HG02588 (cell line): ENCODE measurements at regions not wholly inside any gene's neighbourhood (a gene's known extent, or its start where the extent isn't known, plus 50 kb on each side); places are given as distances from the start of the nearest gene placed in this dataset.
"Not testable (repeated sequence)": the region's sequence is repeated elsewhere in the genome, so short reads cannot be mapped to it uniquely, and the experiment has no call there.

ENCODE experiments used
- ATAC-seq: cut with Tn5 transposase; IDR thresholded peaks from one replicate; pipeline ENCODE4 v1.9.1; 2021; ENCODE audit warnings: mild to moderate bottlenecking, moderate library complexity; ENCODE audit not compliant: unreplicated experiment

- ATAC-seq, result peak; percentile 42
Measured at GRCh38 chr10:22825841-22826240, 102.0 kb upstream of the ARMC3 start.

- no peak for ATAC-seq
Measured at GRCh38 chr10:22824984-22825383, 102.9 kb upstream of the ARMC3 start.

- ATAC-seq, result no peak
Measured at GRCh38 chr10:22824520-22824919, 103.3 kb upstream of the ARMC3 start.

- peak; percentile 65 for ATAC-seq
Measured at GRCh38 chr10:22823109-22823508, 104.7 kb upstream of the ARMC3 start.

GRCh38 chr10:22821921-22822320, 105.9 kb upstream of the ARMC3 start:
- not testable (repeated sequence) for ATAC-seq

- ATAC-seq, result no peak
Measured at GRCh38 chr10:22821501-22821900, 106.4 kb upstream of the ARMC3 start.

- ATAC-seq, result no peak
Measured at GRCh38 chr10:22816298-22816653, 101.9 kb upstream of the PIP4K2A start.

GRCh38 chr10:22810643-22811465, 96.5 kb upstream of the PIP4K2A start:
- ATAC-seq, result no peak

GRCh38 chr10:22807238-22807637, 92.9 kb upstream of the PIP4K2A start:
- no peak for ATAC-seq

- ATAC-seq, result no peak
Measured at GRCh38 chr10:22805304-22805703, 90.9 kb upstream of the PIP4K2A start.

- ATAC-seq, result no peak
Measured at GRCh38 chr10:22803261-22803885, 89.0 kb upstream of the PIP4K2A start.

GRCh38 chr10:22801785-22802184, 87.4 kb upstream of the PIP4K2A start:
- no peak for ATAC-seq

- not testable (repeated sequence) for ATAC-seq
Measured at GRCh38 chr10:22797796-22798195, 83.4 kb upstream of the PIP4K2A start.

- ATAC-seq, result no peak
Measured at GRCh38 chr10:22795546-22795945, 81.2 kb upstream of the PIP4K2A start.

- ATAC-seq, result no peak
Measured at GRCh38 chr10:22792161-22792560, 77.8 kb upstream of the PIP4K2A start.

- ATAC-seq, result no peak
Measured at GRCh38 chr10:22791665-22792064, 77.3 kb upstream of the PIP4K2A start.

- no peak for ATAC-seq
Measured at GRCh38 chr10:22784668-22785067, 70.3 kb upstream of the PIP4K2A start.

GRCh38 chr10:22783807-22784206, 69.4 kb upstream of the PIP4K2A start:
- ATAC-seq, result no peak

GRCh38 chr10:22780474-22780885, 66.1 kb upstream of the PIP4K2A start:
- ATAC-seq, result no peak

GRCh38 chr10:22779331-22780019, 65.1 kb upstream of the PIP4K2A start:
- no peak for ATAC-seq

GRCh38 chr10:22774102-22774501, 59.7 kb upstream of the PIP4K2A start:
- no peak for ATAC-seq

- ATAC-seq, result not testable (repeated sequence)
Measured at GRCh38 chr10:22771631-22772030, 57.3 kb upstream of the PIP4K2A start.
